T-helper 1 cell treated with Interleukin-12 subunit alpha and Interleukin-12 subunit beta and Interleukin-4 antibody, amounts not matched to agents 30 ng/mL and 1 ng/mL, for 36 hours (primary cell): ENCODE measurements at regions not wholly inside any gene's neighbourhood (a gene's known extent, or its start where the extent isn't known, plus 50 kb on each side); places are given as distances from the start of the nearest gene placed in this dataset.

ENCODE experiments used
- intact Hi-C: fragments of 100-400 bp; cut with micrococcal nuclease; formaldehyde crosslinking; loops from one replicate; pipeline ENCODE4 v1.15.1; 2024

DNA sequence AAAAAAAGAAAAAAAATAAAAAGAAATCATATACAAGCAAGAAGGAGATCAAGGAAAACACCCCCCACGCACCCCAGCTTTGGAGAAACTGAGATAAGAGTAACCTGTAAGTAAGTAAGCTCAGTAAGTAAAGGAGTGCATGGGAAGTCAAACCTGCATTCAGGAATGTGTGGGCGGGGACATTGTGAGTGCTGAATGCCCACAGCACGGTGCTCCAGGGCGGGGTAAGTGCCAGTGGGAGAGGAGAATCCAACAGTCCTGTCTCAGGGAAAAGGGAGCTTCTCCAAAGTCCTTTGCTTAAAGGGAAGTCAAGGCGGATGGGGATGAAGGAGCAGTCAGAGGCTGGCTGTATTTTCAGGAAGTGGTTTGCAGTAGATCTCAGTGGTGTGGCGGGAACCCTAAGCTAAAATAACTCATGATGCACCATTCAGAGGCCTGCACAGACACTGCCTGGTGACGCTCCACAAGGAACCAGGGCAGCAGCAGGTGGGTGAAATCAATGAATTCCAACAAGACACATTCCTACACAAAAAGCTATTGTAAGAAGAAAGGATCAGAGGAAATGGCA lies 368.0 kb downstream of the QKI start:
- intact Hi-C loops, result no loop called here

DNA sequence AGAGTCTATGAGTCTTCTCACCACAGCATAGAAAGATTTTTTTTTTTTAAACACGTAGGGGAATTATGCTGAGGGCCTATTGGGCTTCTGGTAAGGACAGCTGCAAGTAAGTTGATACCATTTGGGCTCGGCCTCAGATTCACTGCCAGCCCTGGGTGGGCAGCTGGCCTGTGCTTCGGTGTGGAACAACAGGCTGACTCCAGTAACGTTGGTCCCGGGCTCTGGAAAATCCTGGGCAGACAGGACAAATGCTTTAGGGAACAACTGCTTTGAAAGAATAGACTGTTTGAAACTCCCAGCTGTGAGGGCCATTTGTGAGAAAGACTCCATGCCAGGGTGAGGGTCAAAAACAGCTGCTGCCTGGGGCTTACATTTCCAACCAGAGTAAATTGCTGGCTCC lies 366.5 kb downstream of the QKI start:
- intact Hi-C loops, result no loop called here

DNA sequence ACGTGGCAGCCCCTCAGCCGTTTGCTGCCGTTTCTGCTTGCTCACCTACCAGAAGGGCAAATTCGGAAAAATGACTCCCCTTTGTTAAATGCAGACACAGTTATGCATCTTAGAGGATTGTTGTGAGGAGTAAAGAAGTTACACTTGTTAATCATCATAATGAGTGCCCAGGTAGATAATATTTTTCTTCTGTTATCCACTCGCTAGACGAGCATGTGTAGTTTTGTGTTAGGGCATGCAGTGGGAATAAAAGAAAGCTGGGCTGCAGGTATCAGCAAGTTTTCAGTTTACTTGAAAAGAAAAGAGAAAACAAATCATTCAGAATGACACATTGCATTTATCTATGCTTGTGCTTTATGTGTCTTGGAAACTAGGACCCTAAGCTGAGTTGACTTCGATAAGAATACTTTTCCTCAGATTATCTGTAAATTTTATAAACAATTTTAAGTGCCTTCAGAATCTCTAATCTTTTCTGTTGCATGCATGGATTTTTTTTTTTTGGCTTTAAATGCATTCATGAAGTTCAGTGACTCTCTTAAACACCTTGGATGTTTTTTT lies 365.3 kb downstream of the QKI start:
- intact Hi-C loops, result no loop called here

DNA sequence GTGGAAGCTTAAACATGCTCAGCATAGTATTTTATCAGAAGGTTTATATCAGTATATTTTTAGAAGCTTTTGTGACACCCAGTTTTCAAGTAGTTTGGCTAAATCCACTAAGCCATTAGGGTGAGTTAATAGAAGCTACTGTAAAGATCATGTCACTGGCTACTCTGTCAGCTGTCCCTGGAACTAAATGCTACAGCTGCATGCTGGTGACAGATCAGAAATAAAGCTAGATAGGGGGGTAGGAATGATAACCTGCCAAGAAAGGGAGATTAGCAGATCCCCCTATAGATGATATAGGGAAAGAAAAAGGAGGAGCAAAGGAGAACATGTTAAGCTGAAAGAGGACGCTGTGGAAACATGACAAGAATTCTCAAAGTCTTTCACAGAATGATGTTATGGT lies 363.2 kb downstream of the QKI start:
- intact Hi-C loops, result no loop called here

DNA sequence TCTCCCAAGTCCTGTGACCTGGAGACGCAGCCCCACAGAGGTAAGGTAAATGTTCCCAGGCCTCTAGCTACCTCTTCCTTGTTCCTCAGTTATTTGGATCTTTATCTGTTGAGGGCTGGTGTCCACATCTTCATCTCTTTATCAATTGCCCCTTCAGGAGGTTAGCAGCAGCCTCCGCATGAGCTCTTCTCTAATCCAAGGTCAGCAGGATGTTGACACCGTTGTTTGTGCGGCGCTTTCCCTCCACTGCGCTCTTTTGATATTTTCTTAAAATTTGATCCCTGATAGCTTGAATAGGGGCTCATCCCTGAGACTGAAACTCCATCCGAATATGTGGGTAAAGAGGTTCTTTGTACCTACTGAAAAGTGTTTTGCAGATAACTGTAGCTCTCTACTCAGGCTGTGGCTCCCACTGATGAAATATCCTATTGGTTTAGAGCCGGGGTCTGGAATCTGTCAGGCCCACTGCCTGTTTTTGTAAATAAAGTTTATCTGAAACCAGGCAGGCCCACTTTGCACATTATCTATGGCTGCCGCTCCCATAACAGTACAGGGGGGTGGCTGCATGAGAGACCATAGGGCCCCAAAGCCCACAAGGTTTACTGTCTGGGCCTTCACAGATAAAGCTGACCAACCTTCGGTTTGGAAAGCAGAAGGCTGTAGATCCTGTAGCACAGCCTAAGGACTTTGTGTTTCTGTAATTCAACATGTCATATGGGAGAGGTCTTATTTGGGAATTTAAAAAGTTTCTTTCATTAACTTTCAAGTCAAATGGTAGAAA lies 362.6 kb downstream of the QKI start:
- intact Hi-C loops, result no loop called here

DNA sequence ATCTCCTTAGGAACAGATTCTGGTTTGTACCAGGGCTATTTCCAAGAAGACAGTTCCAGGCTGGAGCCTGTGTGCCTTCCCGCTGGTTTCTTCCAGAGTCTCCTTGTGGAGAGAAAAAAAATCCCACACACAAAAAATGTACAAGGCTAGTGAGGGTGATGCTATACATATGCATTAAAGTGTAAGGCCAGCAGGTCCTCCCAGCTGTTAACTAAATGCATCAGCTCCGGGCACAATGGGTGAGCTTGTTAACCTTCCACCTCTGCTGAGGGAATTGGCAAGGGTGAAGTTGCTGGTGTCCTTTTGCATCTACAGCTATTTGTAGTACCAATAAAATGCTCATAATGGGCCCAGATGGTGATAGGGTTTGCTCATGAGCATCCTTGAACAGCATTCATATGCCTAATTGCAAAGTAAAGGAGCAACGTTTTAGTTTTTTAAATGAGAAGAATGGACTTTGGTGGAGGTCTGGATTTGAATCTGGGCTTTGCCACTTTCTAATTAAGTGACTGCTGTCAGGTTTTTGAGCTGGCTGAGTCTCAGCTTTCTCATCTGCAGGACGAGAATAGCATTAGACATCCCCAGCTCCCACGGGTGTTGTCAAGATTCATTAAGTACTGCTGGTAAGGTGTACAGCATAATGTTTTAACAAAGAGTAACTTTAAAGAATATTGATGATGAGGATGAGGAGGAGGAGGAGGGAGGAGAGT lies 361.8 kb downstream of the QKI start:
- intact Hi-C loops, result no loop called here

DNA sequence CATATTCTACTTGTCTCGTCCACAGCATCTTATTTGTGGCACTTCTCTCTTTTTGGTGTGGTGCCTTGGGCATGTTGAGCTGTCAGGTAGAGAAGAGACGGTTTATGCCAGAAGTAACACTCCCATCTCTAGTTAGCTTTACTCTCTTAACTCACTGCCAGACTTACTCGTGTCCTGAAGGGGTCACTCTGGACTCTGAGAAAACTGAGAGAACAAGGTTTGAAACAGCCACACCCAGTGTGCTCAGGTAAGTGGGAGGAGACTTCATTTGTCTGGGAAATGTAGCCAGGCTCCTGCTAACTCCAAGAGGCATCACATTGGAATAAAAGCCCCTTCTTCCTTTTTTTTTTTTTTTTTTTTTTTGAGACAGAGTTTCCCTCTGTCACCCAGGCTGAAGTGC lies 360.8 kb downstream of the QKI start:
- intact Hi-C loops, result no loop called here

DNA sequence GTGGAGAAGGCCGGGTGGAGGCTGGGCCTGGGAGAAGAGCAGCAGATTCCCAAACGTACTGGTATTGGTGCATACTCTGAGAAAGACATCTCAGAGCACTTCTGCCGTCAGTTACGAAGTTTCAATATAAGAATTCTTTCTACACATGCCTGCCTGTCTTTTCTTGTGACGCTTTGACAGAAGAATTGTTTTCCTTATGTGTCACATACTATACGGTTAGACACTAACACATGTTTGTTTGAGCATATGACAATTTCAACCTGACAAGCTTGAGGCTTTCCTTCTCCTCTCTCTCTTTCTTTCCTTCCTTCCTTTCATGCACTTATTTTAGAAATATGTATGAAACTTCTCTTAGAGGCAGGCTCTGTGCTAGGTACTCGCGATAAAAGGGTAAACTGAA lies 360.0 kb downstream of the QKI start:
- intact Hi-C loops, result no loop called here

DNA sequence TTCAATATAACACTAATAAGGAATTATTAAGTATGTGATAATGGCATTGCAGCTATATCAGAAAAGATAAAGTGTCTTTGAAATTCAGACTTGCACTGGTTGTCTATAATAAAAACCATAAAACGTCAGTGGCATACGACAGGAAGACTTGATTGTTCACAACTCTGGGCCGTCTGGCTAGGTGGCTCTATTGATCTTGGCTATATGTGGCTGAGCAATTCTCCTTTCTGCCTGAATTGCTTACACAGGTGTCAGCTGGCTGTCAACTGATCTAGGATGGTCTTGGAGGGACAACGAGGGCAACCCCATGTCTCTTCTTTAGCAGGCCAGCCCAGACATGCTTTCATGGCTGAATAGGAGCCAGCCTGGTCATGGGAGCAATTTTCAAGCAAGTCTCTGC lies 359.1 kb downstream of the QKI start:
- intact Hi-C loops, result no loop called here

DNA sequence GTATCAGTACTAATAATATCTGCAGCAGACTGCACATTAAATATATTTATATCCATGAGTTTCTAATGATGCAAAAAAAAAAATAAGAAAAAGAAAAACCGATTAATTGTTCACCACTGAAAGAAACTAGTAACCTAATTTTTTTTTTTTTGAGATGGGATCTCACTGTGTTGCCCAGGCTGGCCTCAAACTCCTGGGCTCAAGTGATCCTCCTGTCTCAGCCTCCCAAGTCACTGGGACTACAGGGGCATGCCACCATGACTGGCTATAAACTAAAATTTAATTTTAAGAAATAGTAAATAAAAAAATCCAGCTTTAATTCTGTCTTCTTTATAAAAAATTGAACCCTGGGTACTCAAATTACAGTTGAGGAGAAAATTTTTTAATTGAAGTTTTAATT lies 358.2 kb downstream of the QKI start:
- intact Hi-C loops, result loop anchor here (1.0 kb wide), 1 partner anchor 48 kb away; no protein-coding TSS in a partner anchor

DNA sequence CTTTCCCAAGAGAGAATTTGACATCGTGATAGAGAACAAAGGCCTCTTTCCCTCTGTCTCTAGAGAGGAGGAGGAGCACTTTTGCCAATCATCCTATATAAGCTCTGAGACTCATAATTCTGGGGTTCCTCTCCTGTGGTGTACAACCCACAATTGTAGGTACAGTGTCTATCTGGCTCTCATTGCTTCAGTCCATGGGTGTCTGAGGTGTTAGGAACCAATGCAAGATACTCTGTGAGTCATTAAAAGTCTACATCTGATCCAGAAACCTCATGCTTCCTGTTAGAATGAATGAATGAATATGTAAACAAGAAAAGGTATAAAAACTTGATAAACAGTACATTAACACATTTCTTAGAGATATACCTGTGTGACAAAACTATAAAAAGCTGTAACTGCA lies 356.7 kb downstream of the QKI start:
- intact Hi-C loops, result no loop called here

DNA sequence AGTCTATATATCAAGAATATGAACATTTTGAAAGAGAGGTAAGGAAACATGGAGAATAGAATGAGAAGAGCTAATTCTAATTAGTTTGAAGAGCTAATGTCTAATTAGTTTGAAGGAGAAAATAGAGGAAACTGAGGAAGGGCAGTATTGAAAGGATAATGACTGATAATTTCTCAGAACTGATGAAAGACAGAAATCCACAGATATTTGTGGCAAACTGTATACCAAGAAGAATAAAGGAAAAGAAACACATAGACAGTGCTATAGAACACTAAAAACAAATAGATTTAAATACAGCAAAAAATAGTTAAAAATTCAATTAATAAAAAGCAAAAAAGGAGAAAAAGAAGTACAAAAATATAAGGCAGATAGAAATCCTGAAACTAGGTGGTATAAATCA lies 354.4 kb downstream of the QKI start:
- intact Hi-C loops, result no loop called here

DNA sequence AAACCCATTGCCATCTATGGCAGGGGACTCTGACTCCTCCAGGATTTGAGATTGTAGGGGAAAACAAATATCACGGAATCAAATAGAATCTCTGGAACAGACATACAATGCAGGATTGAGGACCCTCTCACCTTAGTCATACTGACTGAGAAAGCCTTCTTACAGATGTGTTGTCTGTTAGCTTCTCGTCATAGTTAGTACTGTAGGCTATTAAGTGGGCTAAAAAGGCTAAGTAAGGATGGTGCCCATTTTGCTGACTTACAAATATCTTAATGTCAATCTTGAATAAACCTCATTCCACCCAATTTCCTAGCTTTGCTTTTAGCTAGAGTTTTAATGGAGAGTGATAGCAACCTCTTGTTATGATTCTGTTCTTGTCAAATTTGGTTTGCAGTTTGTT lies 352.4 kb downstream of the QKI start:
- intact Hi-C loops, result no loop called here

DNA sequence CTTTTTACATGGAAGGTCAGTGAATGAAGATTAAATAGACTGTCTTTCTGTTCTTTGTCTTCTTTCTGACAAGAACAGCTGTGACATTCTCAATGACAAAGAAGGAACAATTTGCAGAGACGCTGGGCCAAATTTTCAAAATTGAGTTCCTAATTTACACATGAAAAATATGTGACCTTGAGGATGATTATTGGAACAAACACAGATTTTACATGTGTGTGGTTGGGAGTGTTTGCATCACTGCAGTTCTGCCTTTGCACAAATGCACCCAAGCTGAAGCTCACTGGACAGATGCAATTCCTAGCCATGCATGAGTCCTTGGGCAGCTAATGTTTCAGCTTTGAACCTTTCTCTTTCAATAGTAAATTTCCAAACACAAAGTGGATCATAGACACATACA lies 350.8 kb downstream of the QKI start:
- intact Hi-C loops, result no loop called here

DNA sequence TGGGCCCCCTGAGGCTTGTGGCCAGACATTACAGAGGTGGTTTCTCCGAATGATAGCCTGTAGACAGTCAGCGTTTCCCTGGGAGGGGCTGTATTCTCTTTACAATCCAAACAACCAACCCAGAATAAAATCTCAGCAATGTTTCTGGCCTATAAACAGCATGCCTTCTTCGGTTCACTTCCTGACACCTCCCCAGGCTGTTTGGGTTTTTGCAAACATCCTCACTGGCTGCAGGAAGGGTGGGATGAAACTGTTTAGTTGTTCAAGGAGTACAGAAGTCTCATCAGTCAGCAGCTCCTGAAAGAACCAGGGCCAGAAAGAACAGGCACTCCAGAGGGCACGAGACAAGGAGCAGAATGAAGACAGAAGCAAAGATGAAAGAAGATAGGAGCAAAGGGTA lies 350.0 kb downstream of the QKI start:
- intact Hi-C loops, result no loop called here

DNA sequence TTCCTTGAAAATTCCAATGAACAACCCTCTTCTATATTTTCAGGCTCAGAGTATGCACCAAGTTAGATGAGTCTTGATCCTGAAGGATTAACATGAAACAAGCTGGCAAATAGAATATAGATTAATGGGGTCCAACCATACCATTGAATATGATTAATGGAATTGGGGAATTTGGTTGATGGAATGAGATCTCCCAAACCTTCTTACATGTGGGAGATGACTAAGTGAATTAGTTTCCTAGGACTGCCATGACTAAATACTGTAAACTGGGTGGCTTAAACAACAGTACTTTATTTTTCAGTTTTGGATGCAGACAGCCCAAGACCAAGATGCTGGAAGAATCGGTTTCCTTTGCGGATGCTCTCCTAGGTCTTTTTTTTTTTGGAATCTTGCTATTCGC lies 347.0 kb downstream of the QKI start:
- intact Hi-C loops, result no loop called here

DNA sequence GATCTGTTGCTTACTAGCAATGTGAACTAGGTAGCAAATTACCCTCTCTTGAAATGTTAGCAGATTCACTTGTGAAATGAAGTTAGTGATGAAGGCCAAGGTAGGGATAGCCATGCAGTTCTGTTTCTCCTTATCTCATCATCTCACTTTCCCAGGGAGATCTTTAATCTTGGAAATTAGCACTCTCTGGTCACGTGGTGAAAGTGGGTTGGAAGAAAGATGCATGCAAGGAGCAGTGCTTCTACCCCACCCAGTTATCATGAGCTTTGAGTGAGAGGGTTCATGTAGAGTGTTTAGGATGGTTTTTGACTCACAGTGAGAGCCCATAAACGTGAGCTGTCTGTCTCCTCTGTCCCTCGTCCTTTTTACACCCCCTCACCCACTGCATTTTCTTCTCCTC lies 346.3 kb downstream of the QKI start:
- intact Hi-C loops, result no loop called here

DNA sequence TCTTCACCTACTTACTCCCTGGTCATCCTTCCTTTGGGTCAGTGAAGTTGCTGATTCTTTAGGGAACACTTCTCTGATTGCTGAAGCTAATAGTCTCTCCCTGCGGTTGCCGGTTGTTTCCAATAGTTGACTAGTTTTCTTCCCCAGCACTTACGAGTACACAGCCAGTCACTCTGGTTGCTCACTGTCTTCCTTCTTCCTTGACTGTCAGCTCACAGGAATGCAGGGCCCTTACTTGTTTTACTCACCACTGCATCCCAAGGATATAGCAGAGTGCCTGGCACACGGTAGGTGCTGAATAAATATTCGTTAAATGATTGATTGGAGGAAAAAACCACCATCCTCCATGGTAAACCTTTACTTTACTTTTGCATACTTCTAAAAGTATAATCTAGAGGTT lies 345.0 kb downstream of the QKI start:
- intact Hi-C loops, result no loop called here

DNA sequence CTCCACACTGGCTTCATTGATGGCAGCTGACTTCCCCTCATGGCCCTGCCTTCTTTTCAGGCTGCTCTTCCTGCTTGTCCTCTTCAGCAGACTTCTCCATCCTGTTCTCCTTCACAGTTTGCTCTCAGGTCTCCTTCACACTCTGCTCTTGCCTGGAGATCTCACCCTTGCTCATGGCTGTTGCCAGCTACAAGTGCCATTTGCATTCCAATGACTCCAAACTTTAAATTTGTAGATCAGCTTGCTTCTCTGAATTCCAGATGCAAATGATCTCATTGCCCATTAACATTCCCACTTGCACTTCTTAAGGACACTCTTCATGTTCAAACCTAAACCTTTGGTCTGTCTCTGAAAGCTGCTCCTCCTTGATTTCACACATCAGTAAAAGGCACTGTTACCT lies 343.0 kb downstream of the QKI start:
- intact Hi-C loops, result no loop called here

DNA sequence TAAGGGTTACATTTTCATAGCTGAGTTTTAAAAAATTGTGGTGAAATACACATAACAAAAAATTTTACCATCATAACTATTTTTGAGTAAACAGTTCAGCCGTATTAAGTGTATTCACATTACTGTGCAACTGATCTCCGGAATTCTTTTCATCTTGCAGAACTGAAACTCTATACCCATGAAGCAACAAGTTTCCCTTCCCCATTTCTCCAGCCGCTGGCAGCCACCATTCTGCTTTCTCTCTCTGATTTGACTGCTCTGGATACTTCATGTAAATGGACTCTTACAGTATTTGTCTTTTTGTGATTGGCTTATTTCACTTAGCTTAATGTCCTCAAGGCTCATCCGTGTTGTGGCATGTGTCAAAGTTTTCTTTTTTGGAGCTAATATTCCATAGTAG lies 341.6 kb downstream of the QKI start:
- intact Hi-C loops, result no loop called here

DNA sequence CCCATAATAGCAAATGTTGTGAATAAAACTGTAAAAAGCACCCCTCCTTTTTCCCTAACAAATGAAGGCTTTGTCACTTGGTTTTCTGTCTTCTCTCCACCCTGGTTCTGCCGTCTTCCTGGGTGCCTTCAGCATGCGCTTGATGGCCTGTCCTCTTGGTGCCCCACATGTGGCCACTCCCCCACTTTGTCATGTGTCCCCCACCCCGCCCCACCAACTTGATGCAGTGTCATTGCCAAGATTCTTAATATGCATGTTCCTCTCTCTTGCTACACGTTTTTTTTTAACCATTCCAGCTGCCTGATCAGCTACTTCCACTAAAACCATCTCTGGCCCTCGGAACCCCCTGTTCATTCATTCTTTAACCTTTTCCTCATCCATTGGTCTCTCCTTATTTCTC lies 340.3 kb downstream of the QKI start:
- intact Hi-C loops, result no loop called here

DNA sequence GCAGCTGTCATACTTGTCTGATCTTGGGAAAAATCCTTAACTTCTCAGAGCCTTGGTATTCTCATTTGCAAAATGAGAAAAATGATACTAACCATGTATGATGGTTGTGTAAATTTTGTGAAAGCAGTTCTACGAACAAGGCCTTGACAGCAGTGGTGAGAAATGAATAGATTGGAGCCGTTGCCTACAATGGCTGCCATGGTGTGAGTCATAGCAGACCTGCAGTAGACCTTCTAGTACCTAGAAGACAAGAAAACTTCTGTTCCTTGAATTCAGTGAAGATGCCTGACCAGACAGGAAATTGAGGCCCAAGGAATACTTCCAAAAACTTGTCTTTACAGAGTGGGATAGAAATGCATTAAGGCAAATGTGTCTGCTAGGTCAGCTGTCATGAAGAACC lies 338.9 kb downstream of the QKI start:
- intact Hi-C loops, result no loop called here

DNA sequence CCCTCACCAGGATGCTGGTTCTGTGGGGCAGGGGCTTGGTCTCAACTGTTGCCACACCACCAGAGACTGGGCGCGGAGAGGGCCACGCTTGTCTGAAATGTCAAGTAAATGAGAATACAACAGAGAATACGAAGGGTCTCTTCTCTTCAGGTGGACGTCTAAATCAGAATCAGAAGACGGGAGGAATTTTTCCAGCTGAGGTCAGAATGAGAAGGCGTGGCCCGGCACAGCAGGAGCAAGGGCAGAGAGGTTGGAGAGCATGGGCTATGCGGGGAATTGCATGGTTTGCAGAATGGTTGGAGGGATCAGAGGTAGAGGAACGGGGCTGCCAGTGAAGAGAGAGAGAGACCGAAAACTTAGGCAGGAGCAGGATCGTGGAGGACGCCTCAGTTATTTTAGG lies 337.9 kb downstream of the QKI start:
- intact Hi-C loops, result no loop called here
